ENCODE measurements at regions not wholly inside any gene's neighbourhood (a gene's known extent, or its start where the extent isn't known, plus 50 kb on each side); places are given as distances from the start of the nearest gene placed in this dataset.
"Not testable (repeated sequence)": the region's sequence is repeated elsewhere in the genome, so short reads cannot be mapped to it uniquely, and the experiment has no call there.

DNA sequence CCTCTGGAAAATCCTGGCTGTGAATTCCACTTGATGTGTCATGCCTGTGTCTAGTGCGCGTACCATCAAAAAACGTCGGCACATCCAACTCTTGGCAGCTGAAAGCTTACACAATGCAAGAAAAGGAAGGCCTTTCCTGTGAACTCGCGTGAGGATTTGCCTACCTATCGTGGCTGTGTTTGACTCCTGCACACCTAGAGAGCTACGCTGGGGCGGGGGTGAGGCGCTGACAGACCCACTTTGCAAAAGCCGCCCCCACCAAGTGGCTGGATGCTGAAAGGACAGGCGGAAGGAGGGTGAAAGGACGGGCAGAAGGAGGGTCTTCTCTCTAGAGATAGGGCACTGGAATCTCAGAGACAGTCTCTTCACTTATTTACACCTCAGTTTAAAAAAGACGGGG, 270.1 kb downstream of the EIPR1 start:
- no peak for DNase-seq (ENCODE audit: low read depth)
- ChIA-PET POLR2A (no interaction called here), CTCF (no interaction called here)
- no peaks in the 10 kb centered on the region for H3K36me3 ChIP-seq (ENCODE audit: control insufficient read depth, insufficient read depth, low read length)
- no peaks in the 10 kb centered on the region for H3K27me3 ChIP-seq (ENCODE audit: control insufficient read depth, insufficient read depth, low read length)
- TF ChIP-seq, protein P1, sequence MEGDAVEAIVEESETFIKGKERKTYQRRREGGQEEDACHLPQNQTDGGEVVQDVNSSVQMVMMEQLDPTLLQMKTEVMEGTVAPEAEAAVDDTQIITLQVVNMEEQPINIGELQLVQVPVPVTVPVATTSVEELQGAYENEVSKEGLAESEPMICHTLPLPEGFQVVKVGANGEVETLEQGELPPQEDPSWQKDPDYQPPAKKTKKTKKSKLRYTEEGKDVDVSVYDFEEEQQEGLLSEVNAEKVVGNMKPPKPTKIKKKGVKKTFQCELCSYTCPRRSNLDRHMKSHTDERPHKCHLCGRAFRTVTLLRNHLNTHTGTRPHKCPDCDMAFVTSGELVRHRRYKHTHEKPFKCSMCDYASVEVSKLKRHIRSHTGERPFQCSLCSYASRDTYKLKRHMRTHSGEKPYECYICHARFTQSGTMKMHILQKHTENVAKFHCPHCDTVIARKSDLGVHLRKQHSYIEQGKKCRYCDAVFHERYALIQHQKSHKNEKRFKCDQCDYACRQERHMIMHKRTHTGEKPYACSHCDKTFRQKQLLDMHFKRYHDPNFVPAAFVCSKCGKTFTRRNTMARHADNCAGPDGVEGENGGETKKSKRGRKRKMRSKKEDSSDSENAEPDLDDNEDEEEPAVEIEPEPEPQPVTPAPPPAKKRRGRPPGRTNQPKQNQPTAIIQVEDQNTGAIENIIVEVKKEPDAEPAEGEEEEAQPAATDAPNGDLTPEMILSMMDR (IDR thresholded peaks at IDR 0.05; ENCODE audit: insufficient read depth, low read depth, low read length), result no peak
- H3K4me3 ChIP-seq (ENCODE audit: low read depth, low read length), result no peak overlapping the region

GRCh38 chr2:3105814-3106569, 271.6 kb downstream of the EIPR1 start:
- TF ChIP-seq, protein P1 (IDR thresholded peaks at IDR 0.05; ENCODE audit: insufficient read depth, low read depth, low read length), result no peak
- no peaks in the 10 kb centered on the region for H3K36me3 ChIP-seq (ENCODE audit: control insufficient read depth, insufficient read depth, low read length)
- ChIA-PET CTCF (interaction anchor here (0.8 kb wide), 1 partner anchor 8 kb away, joined by 3 read pairs; no protein-coding TSS in a partner anchor), POLR2A (no interaction called here)
- DNase-seq (ENCODE audit: low read depth), result no peak
- H3K27me3 ChIP-seq (ENCODE audit: control insufficient read depth, insufficient read depth, low read length), result no peaks in the 10 kb centered on the region
- H3K4me3 ChIP-seq (ENCODE audit: low read depth, low read length), result no peak overlapping the region

GRCh38 chr2:3104958-3105813, 272.4 kb downstream of the EIPR1 start:
- H3K27me3 ChIP-seq (ENCODE audit: control insufficient read depth, insufficient read depth, low read length); H3K4me3 ChIP-seq (ENCODE audit: low read depth, low read length); DNase-seq (ENCODE audit: low read depth); H3K36me3 ChIP-seq (ENCODE audit: control insufficient read depth, insufficient read depth, low read length); POLR2A ChIA-PET; CTCF ChIA-PET: not testable (repeated sequence)

DNA sequence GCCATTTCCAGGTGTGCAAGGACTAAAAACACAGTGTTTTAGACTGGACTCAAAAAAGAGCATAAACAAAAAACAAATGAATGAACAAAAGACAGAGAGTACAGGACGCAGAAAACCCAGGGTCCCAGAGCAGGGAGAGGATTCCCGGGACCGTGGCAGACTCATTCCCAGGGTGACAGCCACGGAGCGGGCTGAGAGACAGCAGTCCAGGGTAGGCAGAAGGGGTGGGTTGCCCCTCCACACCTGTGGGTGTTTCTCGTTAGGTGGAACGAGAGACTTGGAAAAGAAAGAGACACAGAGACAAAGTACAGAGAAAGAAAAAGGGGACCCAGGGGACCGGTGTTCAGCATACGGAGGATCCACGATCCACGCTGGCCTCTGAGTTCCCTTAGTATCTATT, 273.4 kb downstream of the EIPR1 start:
- TF ChIP-seq, protein P1 (IDR thresholded peaks at IDR 0.05; ENCODE audit: insufficient read depth, low read depth, low read length), result no peak
- Histone ChIP-seq H3K36me3 (ENCODE audit: control insufficient read depth, insufficient read depth, low read length) (no peaks in the 10 kb centered on the region), H3K4me3 (ENCODE audit: low read depth, low read length) (no peak overlapping the region), H3K27me3 (ENCODE audit: control insufficient read depth, insufficient read depth, low read length) (no peaks in the 10 kb centered on the region)
- ChIA-PET CTCF (no interaction called here), POLR2A (no interaction called here)
- no peak for DNase-seq (ENCODE audit: low read depth)

GRCh38 chr2:3102922-3103569, 274.6 kb downstream of the EIPR1 start:
- POLR2A ChIA-PET, result no interaction called here

More at GRCh38 chr2:3102922-3103569, 274.6 kb downstream of the EIPR1 start:
- no peaks in the 10 kb centered on the region for H3K27me3 ChIP-seq (ENCODE audit: control insufficient read depth, insufficient read depth, low read length)
- no peaks in the 10 kb centered on the region for H3K36me3 ChIP-seq (ENCODE audit: control insufficient read depth, insufficient read depth, low read length)
- TF ChIP-seq, protein P1 (IDR thresholded peaks at IDR 0.05; ENCODE audit: insufficient read depth, low read depth, low read length), result no peak
- DNase-seq (ENCODE audit: low read depth), result no peak
- CTCF ChIA-PET, result no interaction called here
- no peak overlapping the region for H3K4me3 ChIP-seq (ENCODE audit: low read depth, low read length)
